GM12878 (cell line): ENCODE measurements at regions not wholly inside any gene's neighbourhood (a gene's known extent, or its start where the extent isn't known, plus 50 kb on each side); places are given as distances from the start of the nearest gene placed in this dataset.
"Not testable (repeated sequence)": the region's sequence is repeated elsewhere in the genome, so short reads cannot be mapped to it uniquely, and the experiment has no call there.

Experiments used
- ATAC-seq: fragments of 200-7000 bp; cut with Tn5 transposase; 3 replicates; pipeline ENCODE4 v1.9.1; 2020; ENCODE audit warnings: mild to moderate bottlenecking, moderate library complexity
- BruUV-seq: library from RNA; stranded (reverse); fragments of 400-500 nt; replicated peaks from 2 replicates; lab custom pipeline; 2021; lab: Mats Ljungman, UMichigan
- CTCF ChIA-PET: fragments of 300-600 bp; sonication (Branson Sonifier 250); formaldehyde crosslinking; extraction: SDS; loops from one replicate; lab custom pipeline; 2021; ENCODE audit warnings: inconsistent platforms; lab: Yijun Ruan, JAX
- POLR2A ChIA-PET: fragments of 350-600 bp; formaldehyde crosslinking; extraction: SDS; loops from one replicate; lab custom pipeline; 2021; ENCODE audit warnings: inconsistent platforms; lab: Charles Lee
- RAD21 ChIA-PET: fragments of 300-600 bp; sonication (Branson Sonifier 250); formaldehyde crosslinking; loops from one replicate; lab custom pipeline; 2023; ENCODE audit warnings: antibody characterized with exemption; ENCODE audit not compliant: unreplicated experiment; lab: Charles Lee
- SMC1A ChIA-PET: fragments of 300-600 bp; sonication (Branson Sonifier 250); formaldehyde crosslinking; loops from one replicate; lab custom pipeline; 2023; ENCODE audit not compliant: unreplicated experiment, uncharacterized antibody; lab: Charles Lee
- DNase-seq: peaks from one replicate; pipeline ENCODE4 v3.0.0-alpha.2; 2011; ENCODE audit warnings: low read depth, low spot score
- FAIRE-seq: peaks from 3 replicates; lab custom pipeline; 2011; peaks lifted over from hg19 to GRCh38; lab: Jason Lieb, UNC
- H2AFZ ChIP-seq: 2 replicates; pipeline ENCODE4 v1.6.0; 2011; ENCODE audit warnings: low read depth, low read length, control low read depth; ENCODE audit not compliant: control insufficient read depth
- H3K27ac ChIP-seq: 2 replicates; pipeline ENCODE4 v1.5.1; 2011; ENCODE audit warnings: control low read depth; ENCODE audit not compliant: control insufficient read depth, insufficient read depth
- H3K27me3 ChIP-seq, 2 experiments: replicated peaks in 1 of 2; 2 replicates each; pipeline versions ENCODE4 v1.6.0 to v1.6.1; 2011; ENCODE audit warnings: low read length in 1 of 2; ENCODE audit not compliant: control insufficient read depth in 2 of 2, insufficient read depth in 2 of 2
- H3K36me3 ChIP-seq, 2 experiments: 2 replicates each; pipeline ENCODE4 v1.5.1; 2011; ENCODE audit warnings: low read length in 1 of 2; ENCODE audit not compliant: control insufficient read depth in 2 of 2, insufficient read depth in 2 of 2
- H3K4me1 ChIP-seq: 2 replicates; pipeline ENCODE4 v1.6.1; 2011; ENCODE audit warnings: mild to moderate bottlenecking, low read length, moderate library complexity, mixed read lengths; ENCODE audit not compliant: control insufficient read depth, insufficient read depth
- H3K4me2 ChIP-seq: 2 replicates; pipeline ENCODE4 v1.6.0; 2011; ENCODE audit warnings: control low read depth; ENCODE audit not compliant: control insufficient read depth, insufficient read depth
- H3K4me3 ChIP-seq: fragments of 200-600 bp; sonication (generic); 2 replicates; pipeline ENCODE4 v1.5.1; 2016
- H3K79me2 ChIP-seq: 2 replicates; pipeline ENCODE4 v1.6.0; 2011; ENCODE audit warnings: low read length; ENCODE audit not compliant: control insufficient read depth, insufficient read depth
- H3K9ac ChIP-seq: 2 replicates; pipeline ENCODE4 v1.8.0; 2011; ENCODE audit warnings: low read length, control low read depth, mixed read lengths; ENCODE audit not compliant: control insufficient read depth, insufficient read depth
- H3K9me3 ChIP-seq: replicated peaks from 3 replicates; pipeline ENCODE4 v1.5.1; 2011; ENCODE audit warnings: mild to moderate bottlenecking, low read length; ENCODE audit not compliant: control insufficient read depth, insufficient read depth
- H4K20me1 ChIP-seq: 2 replicates; pipeline ENCODE4 v1.6.0; 2011; ENCODE audit not compliant: control insufficient read depth, insufficient read depth
- GABPA ChIP-seq: IDR thresholded peaks from 2 replicates; pipeline ENCODE4 v1.6.1; 2014; ENCODE audit warnings: antibody characterized with exemption, low read depth, mild to moderate bottlenecking, inconsistent platforms
- HDAC2 ChIP-seq: fragments of 200-600 bp; sonication (generic); IDR thresholded peaks from 2 replicates; pipeline ENCODE4 v1.6.1; 2017
- HDGF ChIP-seq: fragments of 450-650 bp; IDR thresholded peaks from 2 replicates; pipeline ENCODE4 v1.6.1; 2016; ENCODE audit warnings: antibody characterized with exemption
- HSF1 ChIP-seq: fragments of 150-350 bp; IDR thresholded peaks from 2 replicates; pipeline ENCODE4 v1.6.1; 2014; ENCODE audit warnings: mild to moderate bottlenecking, low read depth, low read length
- JUND ChIP-seq: IDR thresholded peaks from 2 replicates; pipeline ENCODE4 v1.6.1; 2012; ENCODE audit warnings: low read depth, mild to moderate bottlenecking, low read length, improper control_type of control experiment, moderate library complexity
- PKNOX1 ChIP-seq: fragments of 450-650 bp; IDR thresholded peaks from 2 replicates; pipeline ENCODE4 v1.6.1; 2016; ENCODE audit warnings: mild to moderate bottlenecking
- RAD51 ChIP-seq: fragments of 450-650 bp; IDR thresholded peaks from 2 replicates; pipeline ENCODE4 v1.6.1; 2016; ENCODE audit warnings: moderate library complexity, mild to moderate bottlenecking, inconsistent platforms
- SMAD1 ChIP-seq: fragments of 450-650 bp; IDR thresholded peaks from 2 replicates; pipeline ENCODE4 v1.6.1; 2018; ENCODE audit warnings: mild to moderate bottlenecking, low read depth; ENCODE audit not compliant: partially characterized antibody
- ZNF622 ChIP-seq: fragments of 450-650 bp; IDR thresholded peaks from 2 replicates; pipeline ENCODE4 v1.6.1; 2017; ENCODE audit warnings: mild to moderate bottlenecking, inconsistent platforms
- WGBS: methylation state at CpG from one replicate; pipeline ENCODE4 v1.1.6; 2016; ENCODE audit warnings: low lambda C conversion rate; ENCODE audit not compliant: insufficient replicate concordance, insufficient coverage; ENCODE audit errors: missing lambda C conversion rate; 5-methylcytosine and 5-hydroxymethylcytosine counted together
- in situ Hi-C: fragments of 300-500 bp; cut with MboI; formaldehyde crosslinking; loops from 9 replicates; pipeline ENCODE4 v1.14.3; 2018; ENCODE audit warnings: mixed read lengths
- intact Hi-C: fragments of 100-400 bp; cut with micrococcal nuclease; formaldehyde crosslinking; loops from one replicate; pipeline ENCODE4 v1.14.2; 2022; ENCODE audit not compliant: unreplicated experiment

GRCh38 chr4:34506511-34507092, 1737.7 kb downstream of the ARAP2 start:
- FAIRE-seq, ATAC-seq, H3K9me3 ChIP-seq, H3K79me2 ChIP-seq, intact Hi-C loops, POLR2A ChIA-PET, SMC1A ChIA-PET, in situ Hi-C loops, H3K9ac ChIP-seq, DNase-seq, H3K36me3 ChIP-seq, H2AFZ ChIP-seq, BruUV-seq, H3K4me1 ChIP-seq, H3K4me2 ChIP-seq, H3K4me3 ChIP-seq, H3K27me3 ChIP-seq, H4K20me1 ChIP-seq, RAD21 ChIA-PET, H3K27ac ChIP-seq, CTCF ChIA-PET: not testable (repeated sequence)
- WGBS: 61% methylated on average over 11 of the region's 26 CpGs

- H4K20me1 ChIP-seq: no peaks in the 10 kb centered on the region
- H3K27ac ChIP-seq: no peak overlapping the region
- DNase-seq (no peak), ATAC-seq (no peak), FAIRE-seq (no peak)
- H3K9ac ChIP-seq: no peak overlapping the region
- H3K36me3 ChIP-seq: no peaks in the 10 kb centered on the region
- H3K79me2 ChIP-seq: no peaks in the 10 kb centered on the region
- H3K4me1 ChIP-seq: no peaks in the 10 kb centered on the region
- no peaks in the 10 kb centered on the region for H3K9me3 ChIP-seq
- intact Hi-C loops: no loop called here
- no peak overlapping the region for H2AFZ ChIP-seq
- no peak overlapping the region for H3K4me3 ChIP-seq
- no peaks in the 10 kb centered on the region for H3K27me3 ChIP-seq
- TF ChIP-seq PKNOX1 (no peak), HSF1 (no peak), ZNF622 (no peak), HDAC2 (no peak), GABPA (no peak), SMAD1 (no peak), HDGF (no peak), RAD51 (no peak), JUND (no peak)
- CTCF ChIA-PET: no interaction called here
- in situ Hi-C loops: no loop called here
- POLR2A ChIA-PET: no interaction called here
- SMC1A ChIA-PET: no interaction called here
- H3K4me2 ChIP-seq: no peak overlapping the region
- BruUV-seq: no TSS peak
- RAD21 ChIA-PET: no interaction called here
Observed at GRCh38 chr4:34512616-34513015, 1731.7 kb downstream of the ARAP2 start.
